Endothelial cell (in vitro differentiated cells): ENCODE measurements at regions not wholly inside any gene's neighbourhood (a gene's known extent, or its start where the extent isn't known, plus 50 kb on each side); places are given as distances from the start of the nearest gene placed in this dataset.

Source experiments
- DNase-seq: peaks from one replicate; pipeline ENCODE4 v3.0.0; 2021; ENCODE audit warnings: low spot score
- H3K27ac Mint-ChIP-seq: one replicate; pipeline ENCODE4 v1.8.0; 2021; ENCODE audit warnings: mixed read lengths, inconsistent platforms; ENCODE audit not compliant: unreplicated experiment
- H3K27me3 Mint-ChIP-seq: one replicate; pipeline ENCODE4 v1.8.0; 2021; ENCODE audit warnings: mild to moderate bottlenecking, moderate library complexity, mixed read lengths, inconsistent platforms; ENCODE audit not compliant: unreplicated experiment
- H3K36me3 Mint-ChIP-seq: one replicate; pipeline ENCODE4 v1.8.0; 2021; ENCODE audit warnings: mild to moderate bottlenecking, low read depth, mixed read lengths, inconsistent platforms; ENCODE audit not compliant: unreplicated experiment
- H3K4me1 Mint-ChIP-seq: one replicate; pipeline ENCODE4 v1.8.0; 2021; ENCODE audit warnings: mild to moderate bottlenecking, mixed read lengths, inconsistent platforms; ENCODE audit not compliant: unreplicated experiment
- H3K4me3 Mint-ChIP-seq: one replicate; pipeline ENCODE4 v1.8.0; 2021; ENCODE audit warnings: mild to moderate bottlenecking, mixed read lengths, inconsistent platforms; ENCODE audit not compliant: unreplicated experiment
- H3K9me3 Mint-ChIP-seq: one replicate; pipeline ENCODE4 v1.8.0; 2021; ENCODE audit warnings: mixed read lengths, inconsistent platforms; ENCODE audit not compliant: unreplicated experiment
- CTCF ChIP-seq: fragments of 200-600 bp; sonication (generic); IDR thresholded peaks from one replicate; pipeline ENCODE4 v1.5.0; 2021; ENCODE audit warnings: antibody characterized with exemption; ENCODE audit not compliant: unreplicated experiment

GRCh38 chr1:191368891-191369654, 789.2 kb upstream of the RGS18 start:
- H3K27me3 Mint-ChIP-seq, result no peaks in the 10 kb centered on the region
- H3K9me3 Mint-ChIP-seq, result peaks cover 4% of the 10 kb centered on the region
- H3K27ac Mint-ChIP-seq, result no peak overlapping the region
- H3K36me3 Mint-ChIP-seq, result no peaks in the 10 kb centered on the region
- no peaks in the 10 kb centered on the region for H3K4me1 Mint-ChIP-seq
- DNase-seq, result no peak
- no peak overlapping the region for H3K4me3 Mint-ChIP-seq
- TF ChIP-seq CTCF, result no peak

- H3K27ac Mint-ChIP-seq, result no peak overlapping the region
- TF ChIP-seq CTCF, result no peak
- no peak overlapping the region for H3K4me3 Mint-ChIP-seq
- no peaks in the 10 kb centered on the region for H3K27me3 Mint-ChIP-seq
- H3K4me1 Mint-ChIP-seq, result no peaks in the 10 kb centered on the region
- DNase-seq, result no peak
- no peaks in the 10 kb centered on the region for H3K36me3 Mint-ChIP-seq
- peaks cover 4% of the 10 kb centered on the region for H3K9me3 Mint-ChIP-seq
Observed at GRCh38 chr1:191371626-191372025, 786.6 kb upstream of the RGS18 start.

GRCh38 chr1:191388283-191388682, 770.0 kb upstream of the RGS18 start:
- no peaks in the 10 kb centered on the region for H3K9me3 Mint-ChIP-seq
- H3K4me3 Mint-ChIP-seq, result no peak overlapping the region
- TF ChIP-seq CTCF, result no peak
- H3K4me1 Mint-ChIP-seq, result no peaks in the 10 kb centered on the region
- no peak overlapping the region for H3K27ac Mint-ChIP-seq
- H3K27me3 Mint-ChIP-seq, result no peaks in the 10 kb centered on the region
- DNase-seq, result no peak
- H3K36me3 Mint-ChIP-seq, result no peaks in the 10 kb centered on the region

GRCh38 chr1:191396622-191397021, 761.6 kb upstream of the RGS18 start:
- Mint-ChIP-seq H3K4me1 (no peaks in the 10 kb centered on the region), H3K4me3 (no peak overlapping the region), H3K9me3 (no peaks in the 10 kb centered on the region), H3K27ac (no peak overlapping the region), H3K36me3 (peaks cover 4% of the 10 kb centered on the region), H3K27me3 (peaks cover 4% of the 10 kb centered on the region)
- no peak for TF ChIP-seq CTCF
- DNase-seq, result no peak

GRCh38 chr1:191398551-191398950, 759.7 kb upstream of the RGS18 start:
- H3K27me3 Mint-ChIP-seq, result peaks cover 4% of the 10 kb centered on the region
- no peak for TF ChIP-seq CTCF
- no peak overlapping the region for H3K4me3 Mint-ChIP-seq
- peaks cover 4% of the 10 kb centered on the region for H3K36me3 Mint-ChIP-seq
- no peak overlapping the region for H3K27ac Mint-ChIP-seq
- DNase-seq, result no peak
- H3K4me1 Mint-ChIP-seq, result no peaks in the 10 kb centered on the region
- no peaks in the 10 kb centered on the region for H3K9me3 Mint-ChIP-seq
